IMR-90 (cell line): ENCODE measurements at regions not wholly inside any gene's neighbourhood (a gene's known extent, or its start where the extent isn't known, plus 50 kb on each side); places are given as distances from the start of the nearest gene placed in this dataset.

Experiments used
- ATAC-seq: fragments of 200-7000 bp; cut with Tn5 transposase; 2 replicates; pipeline ENCODE4 v1.9.1; 2020; ENCODE audit warnings: low read depth, mild to moderate bottlenecking, moderate library complexity
- BruUV-seq: library from RNA; stranded (reverse); fragments of 400-500 nt; replicated peaks from 2 replicates; lab custom pipeline; 2021; lab: Mats Ljungman, UMichigan
- CTCF ChIA-PET: fragments of 300-600 bp; formaldehyde crosslinking; extraction: SDS; loops from one replicate; lab custom pipeline; 2021; ENCODE audit warnings: antibody characterized with exemption; lab: Yijun Ruan, JAX
- POLR2A ChIA-PET: fragments of 300-600 bp; sonication (Branson Sonifier 250); formaldehyde crosslinking; loops from one replicate; lab custom pipeline; 2022; ENCODE audit warnings: antibody characterized with exemption; ENCODE audit not compliant: unreplicated experiment; lab: Charles Lee
- DNase-seq: peaks from one replicate; pipeline ENCODE4 v3.0.0; 2013
- H2AFZ ChIP-seq: replicated peaks from 2 replicates; pipeline ENCODE3; 2013; ENCODE audit warnings: low read length, mild to moderate bottlenecking; ENCODE audit not compliant: poor library complexity
- H2AK5ac ChIP-seq: 2 replicates; pipeline ENCODE4 v1.6.1; 2013; ENCODE audit warnings: low read depth, low read length, inconsistent platforms
- H2AK9ac ChIP-seq: replicated peaks from 2 replicates; pipeline ENCODE3; 2013; ENCODE audit warnings: mild to moderate bottlenecking, low read depth, low read length, moderate library complexity; ENCODE audit not compliant: poor library complexity
- H2BK120ac ChIP-seq: 2 replicates; pipeline ENCODE4 v1.6.1; 2013; ENCODE audit warnings: low read depth, low read length, inconsistent platforms
- H2BK15ac ChIP-seq: 3 replicates; pipeline ENCODE4 v1.6.1; 2013; ENCODE audit warnings: low read depth, low read length, inconsistent platforms
- H2BK20ac ChIP-seq: 2 replicates; pipeline ENCODE4 v1.6.1; 2013; ENCODE audit warnings: low read depth, mild to moderate bottlenecking, inconsistent platforms, low read length, moderate library complexity
- H2BK5ac ChIP-seq: 2 replicates; pipeline ENCODE4 v1.6.1; 2013; ENCODE audit warnings: mild to moderate bottlenecking, low read depth, low read length, inconsistent platforms; ENCODE audit not compliant: poor library complexity, severe bottlenecking
- H3K14ac ChIP-seq: replicated peaks from 2 replicates; pipeline ENCODE4 v1.6.1; 2013; ENCODE audit warnings: low read depth, low read length, inconsistent platforms
- H3K18ac ChIP-seq: 2 replicates; pipeline ENCODE4 v1.6.1; 2013; ENCODE audit warnings: low read depth, low read length, control low read depth
- H3K23ac ChIP-seq: 2 replicates; pipeline ENCODE4 v1.6.1; 2013; ENCODE audit warnings: low read depth, low read length, inconsistent platforms
- H3K27ac ChIP-seq: 2 replicates; pipeline ENCODE4 v1.5.1; 2013; ENCODE audit warnings: mild to moderate bottlenecking, control low read depth, low read length; ENCODE audit not compliant: insufficient read depth
- H3K27me3 ChIP-seq: 2 replicates; pipeline ENCODE4 v1.6.1; 2013; ENCODE audit warnings: low read length; ENCODE audit not compliant: control insufficient read depth, insufficient read depth
- H3K36me3 ChIP-seq: 2 replicates; pipeline ENCODE4 v1.6.1; 2013; ENCODE audit warnings: low read length, mixed read lengths; ENCODE audit not compliant: control insufficient read depth, insufficient read depth
- H3K4ac ChIP-seq: 2 replicates; pipeline ENCODE4 v1.6.1; 2013; ENCODE audit warnings: low read depth, low read length, inconsistent platforms
- H3K4me1 ChIP-seq: 2 replicates; pipeline ENCODE4 v1.6.1; 2013; ENCODE audit warnings: low read length, mixed read lengths; ENCODE audit not compliant: control insufficient read depth, insufficient read depth
- H3K4me2 ChIP-seq: 2 replicates; pipeline ENCODE4 v1.6.1; 2013; ENCODE audit warnings: low read depth, mild to moderate bottlenecking, control low read depth, low read length, moderate library complexity
- H3K4me3 ChIP-seq: 2 replicates; pipeline ENCODE4 v1.5.1; 2013; ENCODE audit warnings: low read depth, mild to moderate bottlenecking, control low read depth, low read length, moderate library complexity; ENCODE audit not compliant: insufficient read depth
- H3K56ac ChIP-seq: 2 replicates; pipeline ENCODE4 v1.6.1; 2013; ENCODE audit warnings: low read length, inconsistent platforms; ENCODE audit not compliant: insufficient read depth; ENCODE audit errors: extremely low read depth
- H3K79me1 ChIP-seq, 2 experiments: 2 replicates each; pipeline ENCODE4 v1.6.1; 2013; ENCODE audit warnings: low read length in 2 of 2, inconsistent platforms in 1 of 2, low read depth in 1 of 2
- H3K9ac ChIP-seq: 2 replicates; pipeline ENCODE4 v1.6.1; 2013; ENCODE audit warnings: low read depth, low read length, control low read depth
- H3K9me1 ChIP-seq: 2 replicates; pipeline ENCODE4 v1.6.1; 2013; ENCODE audit warnings: low read length, inconsistent platforms; ENCODE audit not compliant: insufficient read depth
- H3K9me3 ChIP-seq: 2 replicates; pipeline ENCODE4 v1.6.1; 2013; ENCODE audit warnings: low read length; ENCODE audit not compliant: control insufficient read depth, insufficient read depth
- H4K20me1 ChIP-seq: 2 replicates; pipeline ENCODE4 v1.6.1; 2013; ENCODE audit warnings: low read length, inconsistent platforms; ENCODE audit not compliant: insufficient read depth
- H4K5ac ChIP-seq: 2 replicates; pipeline ENCODE4 v1.6.1; 2013; ENCODE audit warnings: mild to moderate bottlenecking, low read depth, low read length, control low read depth
- H4K8ac ChIP-seq, 2 experiments: 2 replicates each; pipeline ENCODE4 v1.6.1; 2013; ENCODE audit warnings: low read depth in 2 of 2, low read length in 2 of 2, control low read depth in 1 of 2, inconsistent platforms in 1 of 2
- H4K91ac ChIP-seq: 2 replicates; pipeline ENCODE4 v1.6.1; 2013; ENCODE audit warnings: low read depth, low read length, inconsistent platforms; ENCODE audit not compliant: insufficient read depth
- BHLHE40 ChIP-seq: fragments of 150-350 bp; IDR thresholded peaks from 2 replicates; pipeline ENCODE4 v1.6.1; 2016; ENCODE audit warnings: mild to moderate bottlenecking, low read depth, low read length
- CHD1 ChIP-seq: IDR thresholded peaks from 2 replicates; pipeline ENCODE4 v1.6.1; 2012; ENCODE audit warnings: low read depth, low read length, improper control_type of control experiment
- CTCF ChIP-seq: conservative IDR thresholded peaks from 2 replicates; pipeline ENCODE4 v1.5.1; 2012; ENCODE audit warnings: mild to moderate bottlenecking, low read depth, low read length, improper control_type of control experiment
- FOS ChIP-seq: fragments of 150-350 bp; IDR thresholded peaks from 2 replicates; pipeline ENCODE4 v1.6.1; 2016; ENCODE audit warnings: low read depth, low read length
- MAZ ChIP-seq: IDR thresholded peaks from 2 replicates; pipeline ENCODE4 v1.6.1; 2012; ENCODE audit warnings: low read depth, mild to moderate bottlenecking, low read length, improper control_type of control experiment, moderate library complexity, borderline replicate concordance
- MXI1 ChIP-seq: IDR thresholded peaks from 2 replicates; pipeline ENCODE4 v1.6.1; 2012; ENCODE audit warnings: low read depth, mild to moderate bottlenecking, low read length, moderate library complexity, borderline replicate concordance
- RFX5 ChIP-seq: IDR thresholded peaks from 2 replicates; pipeline ENCODE4 v1.8.0; 2012; ENCODE audit warnings: low read depth, mild to moderate bottlenecking, low read length, moderate library complexity
- SMC3 ChIP-seq: fragments of 150-350 bp; IDR thresholded peaks from 2 replicates; pipeline ENCODE4 v1.6.1; 2016; ENCODE audit warnings: low read depth, mild to moderate bottlenecking, antibody characterized with exemption, low read length, moderate library complexity
- WGBS, 2 experiments: methylation state at CpG; one replicate each; pipeline versions ENCODE4 v1.1.5 to v1.1.7; 2013; ENCODE audit warnings: missing lambda C conversion rate in 2 of 2; ENCODE audit not compliant: insufficient read length in 1 of 2; ENCODE audit errors: extremely low coverage in 2 of 2; 5-methylcytosine and 5-hydroxymethylcytosine counted together
- dilution Hi-C: fragments of 300-500 bp; cut with HindIII; formaldehyde crosslinking; loops from one replicate; pipeline ENCODE4 v1.14.3; 2018; ENCODE audit warnings: low sequenced_read_pairs; ENCODE audit not compliant: unreplicated experiment
- in situ Hi-C: fragments of 300-500 bp; cut with MboI; formaldehyde crosslinking; loops from 3 replicates; pipeline ENCODE4 v1.14.3; 2019; ENCODE audit warnings: low sequenced_read_pairs, inconsistent platforms, mixed read lengths
- intact Hi-C: fragments of 100-400 bp; cut with micrococcal nuclease; formaldehyde crosslinking; loops from 2 replicates; pipeline ENCODE4 v1.10.0; 2022

GRCh38 chr1:199362996-199363395, 664.5 kb upstream of the NR5A2 start:
- Histone ChIP-seq H3K56ac (no peak overlapping the region), H3K9me1 (no peaks in the 10 kb centered on the region), H3K18ac (no peak overlapping the region), H3K4ac (no peak overlapping the region), H4K8ac (no peak overlapping the region), H3K9me3 (no peaks in the 10 kb centered on the region), H3K9ac (no peak overlapping the region), H2BK5ac (no peak overlapping the region), H2BK120ac (no peak overlapping the region), H3K36me3 (no peaks in the 10 kb centered on the region), H3K27ac (no peak overlapping the region), H3K14ac (no peak overlapping the region), H3K4me2 (no peak overlapping the region), H4K91ac (no peak overlapping the region), H3K27me3 (no peaks in the 10 kb centered on the region), H2AFZ (no peak overlapping the region), H3K23ac (no peak overlapping the region), H3K79me1 (no peaks in the 10 kb centered on the region), H4K20me1 (no peaks in the 10 kb centered on the region), H2AK9ac (no peak overlapping the region), H2BK20ac (no peak overlapping the region), H2AK5ac (no peak overlapping the region), H2BK15ac (no peak overlapping the region), H4K5ac (no peak overlapping the region), H3K4me3 (no peak overlapping the region), H3K4me1 (no peaks in the 10 kb centered on the region)
- dilution Hi-C loops, result no loop called here
- intact Hi-C loops, result no loop called here
- WGBS, 2 experiments, result no CpG with 5 or more reads among the region's 1 CpG
- ATAC-seq (no peak), DNase-seq (no peak)
- in situ Hi-C loops, result no loop called here
- no TSS peak for BruUV-seq
- POLR2A ChIA-PET, result no interaction called here
- TF ChIP-seq SMC3, result no peak
- no peak for TF ChIP-seq CTCF
- no peak for TF ChIP-seq RFX5
- no peak for TF ChIP-seq CHD1
- no peak for TF ChIP-seq MXI1
- TF ChIP-seq FOS, result no peak
- no peak for TF ChIP-seq MAZ
- no peak for TF ChIP-seq BHLHE40
- CTCF ChIA-PET, result no interaction called here
